HG02970 (cell line): ENCODE measurements at regions not wholly inside any gene's neighbourhood (a gene's known extent, or its start where the extent isn't known, plus 50 kb on each side); places are given as distances from the start of the nearest gene placed in this dataset.

Source experiments
- ATAC-seq: cut with Tn5 transposase; IDR thresholded peaks from one replicate; pipeline ENCODE4 v1.9.1; 2021; ENCODE audit warnings: mild to moderate bottlenecking, moderate library complexity, moderate number of reproducible peaks; ENCODE audit not compliant: unreplicated experiment, low FRiP score

DNA sequence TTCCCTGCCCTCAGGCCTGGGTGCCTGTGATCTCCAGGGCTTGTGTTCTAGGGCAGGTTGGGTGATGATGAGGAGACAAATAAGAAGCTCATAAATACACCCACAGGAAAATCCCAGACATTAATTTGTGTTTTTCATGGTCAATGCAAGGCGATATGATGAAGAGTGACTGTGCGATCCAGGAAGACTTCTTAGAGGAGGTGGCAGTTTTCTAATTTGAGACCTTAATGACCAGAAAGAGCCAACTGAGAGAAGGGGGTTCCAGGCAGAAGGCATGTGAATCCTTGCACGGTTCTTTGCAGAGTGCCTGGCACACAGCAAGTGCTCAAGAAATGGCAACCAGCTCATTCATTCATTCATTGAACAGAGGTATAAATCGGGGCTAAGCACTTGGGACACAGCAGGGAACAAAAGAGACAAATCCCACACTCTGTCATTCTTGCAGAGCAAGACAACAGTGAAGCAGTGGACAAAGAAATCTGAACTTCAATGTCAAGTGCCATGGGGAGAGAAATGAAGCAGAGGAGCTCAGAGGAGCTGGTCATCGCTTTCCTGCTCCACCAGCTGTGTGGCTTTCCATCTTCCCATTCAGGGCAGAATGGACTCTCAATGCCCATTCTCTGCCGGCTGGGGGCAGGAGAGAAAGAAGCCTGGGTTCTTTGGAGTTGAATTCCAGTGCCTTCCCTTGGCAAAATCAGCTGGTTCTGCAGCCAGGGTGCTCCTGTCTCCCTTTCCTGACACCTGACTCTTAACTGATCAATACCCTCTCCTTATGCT is 128.3 kb downstream of the AACS start:
- no peak for ATAC-seq

DNA sequence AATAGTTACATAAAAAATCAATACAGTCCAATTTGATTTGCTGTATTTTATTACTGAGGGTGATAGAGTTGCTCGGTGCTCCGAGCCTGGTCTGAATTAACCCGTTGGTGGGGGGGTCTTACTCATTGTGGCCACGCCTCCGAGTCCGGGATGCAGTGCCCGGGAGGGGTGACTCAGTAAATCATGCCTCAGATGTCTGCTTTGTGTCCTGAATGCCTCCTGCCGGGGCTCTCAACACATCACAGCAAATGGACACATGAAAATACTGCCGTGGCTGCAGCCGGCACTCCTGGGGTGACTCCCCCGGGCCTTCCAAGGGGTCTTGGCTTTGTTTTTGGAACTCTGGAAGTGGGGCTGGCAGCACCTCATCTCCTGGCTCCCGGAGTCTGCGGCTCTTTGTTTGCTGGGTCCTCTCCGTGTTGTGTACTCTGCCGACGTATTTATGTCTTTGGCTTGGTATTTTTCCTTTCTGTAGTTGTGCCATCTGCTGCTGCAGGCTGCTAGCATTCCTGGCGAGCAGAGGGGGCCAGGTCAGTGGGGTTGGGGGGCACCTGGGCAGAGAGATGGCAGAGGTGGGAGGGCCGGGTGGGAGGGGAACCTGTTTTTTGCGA is 129.0 kb downstream of the AACS start:
- no peak for ATAC-seq

DNA sequence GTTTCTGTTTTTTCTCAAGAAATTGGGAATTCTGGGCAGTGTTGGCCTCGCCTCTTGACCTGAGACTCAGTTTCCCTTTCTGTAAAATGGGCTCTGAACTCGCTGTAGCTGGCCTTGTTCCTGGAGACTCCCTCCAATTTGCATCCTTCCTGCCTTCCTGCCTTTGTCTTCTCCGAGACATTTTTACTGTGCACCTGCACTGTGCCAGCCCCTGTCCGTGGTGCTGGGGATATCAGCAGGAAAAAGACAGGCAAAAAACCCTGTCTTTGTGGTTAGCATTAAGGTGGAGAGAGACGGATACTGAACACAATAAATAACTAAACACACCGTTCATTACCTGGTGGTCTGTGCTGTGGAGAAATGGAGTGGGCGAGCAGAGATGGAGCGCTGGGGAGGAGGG is 129.8 kb downstream of the AACS start:
- no peak for ATAC-seq

DNA sequence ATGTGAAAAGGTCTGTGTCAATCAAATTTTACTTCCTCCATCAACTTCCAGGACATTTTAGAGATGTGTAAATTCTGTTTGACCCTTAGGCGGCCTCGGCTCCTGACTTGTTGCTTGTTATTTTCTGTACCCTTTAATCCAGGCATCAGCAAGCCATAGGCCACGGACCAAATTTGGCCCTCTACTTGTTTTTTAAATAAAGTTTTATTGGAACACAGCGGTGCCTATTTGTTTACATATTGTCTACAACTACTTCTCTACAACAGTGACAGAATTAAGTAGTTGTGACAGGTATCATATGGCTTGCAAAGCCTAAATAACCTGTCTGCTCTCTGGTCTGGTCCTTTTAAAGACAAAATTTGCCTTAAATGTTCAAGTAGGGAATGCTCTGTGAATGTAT is 132.1 kb downstream of the AACS start:
- ATAC-seq, result no peak

DNA sequence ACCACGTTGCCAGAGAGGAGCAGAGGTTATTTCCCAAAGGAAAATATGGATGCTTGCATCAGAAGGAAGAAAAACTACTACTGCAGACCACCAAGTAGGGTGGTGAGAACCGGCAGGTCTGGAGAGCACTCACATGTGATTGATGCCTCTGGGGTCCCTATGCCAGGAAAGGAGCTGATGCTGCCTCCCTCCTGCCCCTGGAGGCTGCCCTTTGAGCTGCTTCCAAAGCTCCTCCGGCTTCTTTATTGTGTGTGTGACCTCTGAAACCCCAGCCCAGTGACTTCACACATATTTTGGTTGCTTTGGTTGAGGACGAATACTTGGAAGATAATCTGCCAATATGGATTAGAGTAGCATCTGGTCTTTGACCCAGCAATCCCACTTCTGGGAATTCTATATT is 133.4 kb downstream of the AACS start:
- ATAC-seq, result no peak

DNA sequence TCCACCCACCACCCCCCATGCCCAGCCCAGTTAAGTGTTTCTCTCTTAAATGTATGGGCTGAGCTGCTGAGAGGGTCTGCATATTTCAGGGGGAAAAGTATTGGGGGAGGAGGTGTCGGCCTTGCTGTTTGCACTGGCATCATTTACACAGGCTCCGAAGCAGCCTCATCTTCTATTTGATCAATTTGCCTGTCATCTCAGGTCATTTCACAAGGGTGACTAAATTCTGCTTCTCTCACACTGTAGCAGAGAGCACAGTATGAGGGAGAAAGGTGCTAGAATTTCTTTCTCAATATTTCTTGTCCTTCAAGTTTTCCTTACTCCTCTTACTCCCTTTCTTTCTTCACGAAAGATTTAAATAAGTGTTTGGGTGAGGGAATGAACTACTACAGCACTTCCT is 135.9 kb downstream of the AACS start:
- no peak for ATAC-seq

DNA sequence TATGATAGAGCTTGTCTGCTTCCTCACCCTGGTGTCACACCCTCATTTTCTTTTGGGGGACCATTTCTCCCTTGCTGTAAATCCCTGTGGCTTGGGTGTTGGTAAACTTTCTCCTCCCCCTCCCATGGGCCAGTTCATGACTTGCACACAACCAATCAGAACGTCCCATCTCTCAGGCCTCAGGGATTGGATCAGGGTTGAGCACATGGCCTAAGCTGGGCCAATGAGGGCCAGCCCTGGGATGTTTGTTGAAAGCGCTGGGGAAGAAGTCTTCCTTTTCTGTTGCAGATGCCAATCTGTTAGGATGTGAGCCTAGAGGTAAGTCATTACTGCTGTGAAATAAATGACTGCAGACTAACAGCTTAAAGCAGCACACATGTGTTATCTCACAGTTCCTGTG is 136.7 kb downstream of the AACS start:
- no peak for ATAC-seq

DNA sequence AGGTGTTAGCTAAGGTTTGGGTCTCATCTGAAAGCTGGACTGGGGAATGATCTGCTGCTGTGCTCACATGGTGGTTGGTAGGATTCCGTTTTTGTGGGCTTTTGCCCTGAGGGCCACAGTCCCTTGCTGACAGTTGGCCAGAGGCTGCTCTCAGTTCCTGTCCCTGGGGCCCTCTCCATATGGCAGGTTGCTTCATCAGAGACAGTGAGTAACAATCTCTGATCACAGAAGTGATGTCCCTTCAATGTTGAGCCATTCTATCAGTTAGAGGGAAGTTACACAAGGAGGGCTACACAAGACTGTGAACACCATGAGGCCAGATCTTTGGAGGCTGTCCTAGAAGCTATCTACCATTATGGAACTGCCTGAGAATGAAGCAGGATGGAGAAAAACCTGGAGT is 137.2 kb downstream of the AACS start:
- ATAC-seq, result no peak

DNA sequence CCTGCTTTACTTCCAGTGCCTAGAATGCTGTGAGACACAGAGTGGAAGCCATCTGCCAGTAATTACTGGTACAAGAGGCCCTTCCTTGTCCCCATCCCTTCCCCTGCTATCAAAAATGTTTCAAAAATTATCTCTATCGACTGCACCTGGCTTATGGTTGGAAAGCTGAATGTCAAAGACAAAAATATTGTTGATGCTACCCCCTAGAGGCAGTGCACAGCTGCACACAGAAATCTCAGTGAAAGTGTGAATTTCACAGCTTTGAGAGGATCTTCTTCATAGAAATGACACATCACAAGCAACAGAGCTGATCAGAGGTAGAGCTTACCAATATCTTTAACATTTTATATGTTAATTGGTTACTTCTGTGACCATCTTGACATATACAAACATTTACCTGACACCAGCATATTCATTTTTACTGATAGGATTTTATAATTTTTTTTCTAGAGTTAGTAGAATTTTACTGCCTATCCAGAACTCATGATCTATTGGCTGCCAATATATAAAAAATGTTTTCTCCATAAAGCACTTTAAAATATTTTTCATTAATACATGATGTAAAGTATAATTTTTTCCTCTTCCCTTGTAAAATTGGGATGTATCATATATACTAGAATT is 138.0 kb downstream of the AACS start:
- no peak for ATAC-seq

DNA sequence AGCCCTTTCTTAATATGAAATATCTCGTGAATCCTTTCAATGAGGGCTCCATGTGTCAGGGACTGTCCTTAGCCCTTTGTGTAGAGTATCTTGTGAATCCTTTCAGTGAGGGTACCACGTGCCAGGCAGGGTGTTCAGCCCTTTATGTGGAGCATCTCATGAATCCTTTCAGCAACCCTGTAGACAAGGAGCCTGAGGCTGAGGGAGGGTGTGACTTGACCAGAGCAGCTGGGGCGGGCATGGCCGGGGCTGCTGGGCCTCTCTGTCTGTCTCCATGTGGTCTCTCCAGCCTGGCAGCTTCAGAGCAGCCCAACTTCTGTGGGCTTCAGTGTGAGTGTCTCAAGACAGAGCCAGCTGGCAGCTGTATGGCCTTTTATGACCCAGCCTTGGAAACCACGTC is 140.2 kb downstream of the AACS start:
- ATAC-seq, result no peak

DNA sequence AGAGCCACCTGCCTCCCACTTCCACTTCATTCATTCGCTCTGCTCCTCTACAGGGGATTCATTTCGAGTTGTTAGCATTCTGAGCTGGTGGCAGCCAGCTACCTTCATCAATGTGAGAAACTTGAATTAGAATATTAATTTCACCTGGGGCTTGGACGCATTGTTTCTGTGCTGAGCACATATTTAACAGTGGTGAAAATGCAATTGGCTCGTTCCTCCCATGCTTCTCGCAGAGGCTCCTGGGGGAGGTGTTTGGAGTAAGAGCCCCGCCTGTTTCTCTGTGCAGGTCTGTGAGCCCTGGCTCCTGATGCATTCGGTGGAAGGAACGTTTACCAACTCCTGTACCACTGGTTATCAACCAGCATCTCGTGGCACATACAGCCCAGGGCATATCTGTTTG is 141.5 kb downstream of the AACS start:
- ATAC-seq, result no peak

DNA sequence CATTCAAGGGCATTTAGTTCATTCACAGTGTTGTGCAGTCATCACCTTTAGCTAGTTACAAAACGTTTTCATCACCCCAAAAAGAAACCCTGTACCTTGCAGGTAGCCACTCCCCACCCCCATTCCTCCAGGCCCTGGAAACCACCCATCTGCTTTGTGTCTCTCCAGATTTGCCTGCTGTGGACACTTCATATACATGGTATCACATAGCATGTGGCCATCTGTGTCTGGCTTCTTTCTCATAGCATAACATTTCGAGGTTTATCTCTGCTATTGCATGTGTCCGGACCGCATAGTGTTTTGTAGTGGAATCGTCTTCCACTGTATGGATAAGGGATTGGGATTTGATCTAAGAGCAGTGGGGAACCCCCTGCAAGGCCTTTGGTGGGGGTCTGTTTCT is 143.1 kb downstream of the AACS start:
- no peak for ATAC-seq

DNA sequence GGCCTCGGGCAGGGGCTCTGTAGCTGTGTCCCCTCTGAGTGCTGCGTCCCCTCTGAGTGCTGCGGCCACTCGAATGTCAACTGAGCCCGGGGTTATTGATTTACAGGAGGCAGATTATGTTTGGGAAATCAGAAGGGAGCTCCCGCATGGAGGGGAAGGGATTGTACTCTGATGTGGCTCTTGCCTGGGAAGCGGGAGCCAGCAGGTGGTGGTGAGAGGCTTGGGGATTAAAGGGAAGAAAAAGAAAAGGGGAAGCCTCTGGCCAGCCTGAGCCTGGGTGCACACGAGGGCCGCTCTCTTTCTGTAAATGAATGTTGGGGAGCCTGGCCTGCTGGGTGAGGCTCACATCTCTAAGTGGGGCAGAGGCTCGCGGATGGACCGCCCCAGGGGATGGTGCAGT is 143.7 kb downstream of the AACS start:
- no peak for ATAC-seq

DNA sequence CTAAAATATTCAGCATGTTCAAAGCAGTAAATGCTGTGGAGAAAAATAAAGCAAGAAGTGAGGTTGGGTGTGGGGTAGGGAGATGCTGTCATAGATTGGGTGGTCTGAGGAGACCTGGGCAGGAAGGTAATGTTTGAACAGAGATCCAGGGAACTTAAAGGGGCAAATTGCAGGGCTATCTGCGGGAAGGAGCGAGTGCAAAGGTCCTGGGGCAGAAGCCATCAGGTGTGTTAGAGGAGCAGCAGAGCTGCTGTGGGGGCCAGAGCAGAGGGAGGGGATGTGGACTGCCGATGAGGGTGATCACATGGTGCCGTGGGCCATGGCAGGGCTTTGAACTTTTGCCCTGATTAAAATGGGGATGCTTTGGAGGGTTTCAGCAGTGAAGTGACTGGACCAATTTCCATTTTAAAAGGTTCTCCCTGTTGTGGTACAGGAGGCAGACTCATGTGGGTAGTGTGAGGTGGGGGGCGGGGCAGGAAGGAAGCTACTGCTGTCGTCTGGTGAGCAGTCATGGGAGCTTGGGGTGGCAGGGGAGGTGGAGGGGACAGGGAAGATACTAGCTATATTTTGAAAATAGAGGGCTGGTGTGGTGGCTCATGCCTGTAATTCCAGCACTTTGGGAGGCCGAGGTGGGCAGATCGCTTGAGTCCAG is 145.0 kb downstream of the AACS start:
- no peak for ATAC-seq

DNA sequence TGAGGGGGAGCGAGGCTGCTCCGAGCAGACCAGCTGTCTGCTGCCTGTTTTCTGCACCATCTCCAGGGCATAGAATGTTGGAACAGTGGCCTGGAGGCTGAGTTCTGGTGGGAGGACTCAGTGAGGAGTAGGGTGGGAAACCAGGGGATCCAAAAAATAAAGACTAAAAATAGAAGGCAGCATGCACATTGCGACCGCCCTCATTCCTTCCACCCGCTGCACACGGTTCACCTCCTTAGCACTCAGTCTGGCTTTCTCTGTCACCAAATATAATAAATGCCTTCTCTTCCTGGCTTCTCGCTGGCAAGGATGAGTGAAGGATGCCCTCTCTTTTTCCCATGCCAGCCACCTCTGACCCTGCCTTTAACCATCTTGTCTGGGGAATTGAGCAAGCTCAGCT is 146.2 kb downstream of the AACS start:
- no peak for ATAC-seq

DNA sequence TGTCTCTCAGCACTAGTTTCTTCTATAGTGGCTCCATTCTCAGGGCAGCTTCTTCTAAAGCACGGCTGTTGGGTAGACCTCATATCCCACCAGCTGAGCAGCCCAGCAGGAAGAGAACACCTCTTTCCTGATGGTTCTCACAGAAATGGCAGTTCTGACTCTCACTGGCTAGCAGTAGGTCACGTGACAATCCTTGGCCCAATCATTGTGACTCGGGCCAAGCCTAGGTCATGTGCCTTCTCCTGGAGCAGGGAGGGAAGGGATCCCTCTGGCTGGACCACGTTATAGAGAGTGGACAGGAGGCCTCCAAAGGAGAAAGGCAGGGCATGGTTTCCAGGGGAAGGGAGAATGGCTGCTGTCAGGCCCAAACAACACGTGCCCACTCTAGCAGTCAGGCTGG is 149.1 kb downstream of the AACS start:
- no peak for ATAC-seq

DNA sequence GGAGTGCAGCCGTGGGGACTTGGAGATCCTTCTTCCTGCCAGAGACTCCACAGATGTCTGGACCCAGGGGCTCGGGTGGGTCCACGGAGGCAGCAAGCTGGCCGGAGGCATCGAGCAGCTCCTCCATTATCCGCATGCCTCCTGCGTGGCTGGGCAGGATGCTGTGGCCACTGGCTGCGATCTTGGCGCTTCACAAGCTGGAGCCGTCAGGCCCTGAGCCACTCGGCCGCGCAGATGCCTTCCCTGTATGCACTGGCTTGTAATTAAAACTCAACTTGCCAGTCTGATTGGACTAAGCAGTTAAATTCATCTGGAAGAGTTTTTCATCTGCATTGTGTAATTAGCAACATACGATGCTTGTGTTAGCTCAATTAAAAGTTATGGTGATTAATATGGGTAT is 151.5 kb downstream of the AACS start:
- no peak for ATAC-seq

DNA sequence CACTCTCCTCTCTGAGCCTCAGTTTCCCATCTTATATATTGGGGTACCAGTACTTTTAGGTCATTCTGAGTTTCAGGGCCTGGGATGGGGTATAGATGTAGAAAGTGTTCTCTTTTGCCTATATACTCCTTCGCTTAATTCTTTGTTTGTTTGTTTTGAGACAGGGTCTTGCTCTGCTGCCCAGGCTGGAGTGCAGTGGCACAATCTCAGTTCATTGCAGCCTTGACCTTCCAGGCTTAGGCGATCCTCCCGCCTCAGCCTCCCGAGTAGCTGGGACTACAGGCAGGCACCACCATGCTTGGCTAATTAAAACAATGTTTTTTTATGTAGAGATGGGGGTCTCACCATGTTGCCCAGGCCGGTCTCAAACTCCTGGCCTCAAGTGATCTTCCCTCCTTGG is 152.1 kb downstream of the AACS start:
- no peak for ATAC-seq

DNA sequence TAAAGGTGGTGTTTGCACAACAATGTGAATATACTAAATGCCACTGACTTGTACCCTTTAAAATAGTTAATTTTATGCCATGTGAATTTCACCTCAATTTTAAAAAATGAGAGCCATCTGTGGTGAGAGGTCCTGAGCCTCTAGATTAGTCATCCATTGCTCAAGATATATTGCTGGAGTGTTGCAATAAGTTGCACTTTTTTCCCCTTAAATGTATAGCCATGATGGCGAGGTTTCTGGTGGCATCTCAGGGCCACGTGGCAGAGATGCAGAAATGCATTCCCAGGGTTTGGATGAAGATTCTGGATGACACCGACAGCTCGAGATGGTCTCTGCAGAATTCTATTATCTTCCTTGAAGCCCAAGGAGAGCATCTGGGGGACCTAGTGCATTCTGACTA is 153.7 kb downstream of the AACS start:
- ATAC-seq, result no peak

DNA sequence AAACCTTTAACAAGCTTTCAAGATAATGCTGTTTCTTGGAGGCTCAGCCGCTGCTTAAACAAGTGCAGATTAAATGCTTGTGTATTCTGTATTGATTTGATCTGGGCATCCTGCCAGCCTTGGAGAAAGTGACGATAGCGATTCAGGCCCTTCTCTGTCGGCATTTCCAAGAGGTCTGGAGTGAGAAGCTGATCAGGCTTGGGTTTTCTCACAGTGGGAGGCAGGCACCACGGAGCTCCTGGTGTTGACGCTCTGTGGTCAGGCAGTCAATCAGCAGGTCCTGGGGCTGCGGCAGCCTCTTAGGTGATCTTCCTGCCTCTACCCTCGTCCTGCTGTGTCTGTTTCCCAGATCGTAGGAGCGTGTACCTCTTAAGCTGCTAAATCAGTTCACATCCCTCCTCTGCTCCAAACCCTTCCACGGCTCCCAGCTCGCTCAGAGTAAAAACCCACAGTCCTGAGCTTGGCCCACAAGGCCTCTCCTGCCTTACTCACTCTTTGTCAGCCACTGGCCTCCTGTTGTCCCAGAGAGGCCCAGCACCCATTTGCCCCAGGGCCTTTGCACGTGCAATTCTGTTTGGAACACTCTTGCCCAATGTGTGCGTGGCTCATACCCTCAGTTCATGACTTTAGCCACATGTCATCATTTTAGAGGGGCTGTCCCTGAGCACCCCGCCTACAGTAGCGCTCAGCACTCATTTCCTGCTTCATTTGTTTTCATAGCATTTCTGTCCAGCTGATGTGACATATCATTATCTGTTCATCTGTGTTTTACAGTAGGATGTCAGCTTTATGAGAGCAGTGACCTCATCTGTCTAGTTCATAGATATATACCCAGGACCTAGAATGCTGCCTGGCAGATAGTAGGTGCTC is 155.4 kb downstream of the AACS start:
- no peak for ATAC-seq

DNA sequence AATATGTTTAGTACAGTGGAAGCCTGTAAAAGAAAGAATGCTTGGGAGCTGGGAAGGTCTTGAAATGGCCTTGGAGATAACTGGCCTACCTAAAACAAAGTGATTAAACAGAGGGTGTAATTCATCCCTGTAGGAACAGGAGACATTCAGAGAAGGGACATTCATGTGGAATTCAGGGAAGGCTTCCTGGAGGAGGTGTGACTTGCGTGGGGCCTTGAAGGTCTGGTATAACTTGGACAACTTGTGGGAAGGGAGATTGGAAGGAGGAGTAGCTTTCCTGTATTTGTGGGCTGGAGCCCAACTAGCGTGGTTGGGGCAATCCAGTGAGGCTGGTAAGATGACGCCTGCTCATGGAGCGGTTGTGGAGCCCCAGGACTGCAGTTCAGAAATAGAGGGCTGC is 156.4 kb downstream of the AACS start:
- ATAC-seq, result no peak
